ENCODE measurements at regions not wholly inside any gene's neighbourhood (a gene's known extent, or its start where the extent isn't known, plus 50 kb on each side); places are given as distances from the start of the nearest gene placed in this dataset.

- H3K9me3 Mint-ChIP-seq (ENCODE audit: unreplicated experiment): no peaks in the 10 kb centered on the region
- H3K36me3 Mint-ChIP-seq (ENCODE audit: unreplicated experiment): no peaks in the 10 kb centered on the region
- TF ChIP-seq, protein P1, sequence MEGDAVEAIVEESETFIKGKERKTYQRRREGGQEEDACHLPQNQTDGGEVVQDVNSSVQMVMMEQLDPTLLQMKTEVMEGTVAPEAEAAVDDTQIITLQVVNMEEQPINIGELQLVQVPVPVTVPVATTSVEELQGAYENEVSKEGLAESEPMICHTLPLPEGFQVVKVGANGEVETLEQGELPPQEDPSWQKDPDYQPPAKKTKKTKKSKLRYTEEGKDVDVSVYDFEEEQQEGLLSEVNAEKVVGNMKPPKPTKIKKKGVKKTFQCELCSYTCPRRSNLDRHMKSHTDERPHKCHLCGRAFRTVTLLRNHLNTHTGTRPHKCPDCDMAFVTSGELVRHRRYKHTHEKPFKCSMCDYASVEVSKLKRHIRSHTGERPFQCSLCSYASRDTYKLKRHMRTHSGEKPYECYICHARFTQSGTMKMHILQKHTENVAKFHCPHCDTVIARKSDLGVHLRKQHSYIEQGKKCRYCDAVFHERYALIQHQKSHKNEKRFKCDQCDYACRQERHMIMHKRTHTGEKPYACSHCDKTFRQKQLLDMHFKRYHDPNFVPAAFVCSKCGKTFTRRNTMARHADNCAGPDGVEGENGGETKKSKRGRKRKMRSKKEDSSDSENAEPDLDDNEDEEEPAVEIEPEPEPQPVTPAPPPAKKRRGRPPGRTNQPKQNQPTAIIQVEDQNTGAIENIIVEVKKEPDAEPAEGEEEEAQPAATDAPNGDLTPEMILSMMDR (IDR thresholded peaks at IDR 0.05): no peak
- no peak overlapping the region for H3K4me3 Mint-ChIP-seq (ENCODE audit: unreplicated experiment)
- no peaks in the 10 kb centered on the region for H3K27me3 Mint-ChIP-seq (ENCODE audit: unreplicated experiment)
- DNase-seq (ENCODE audit: extremely low spot score, unreplicated experiment): no peak
- peak overlapping the region; percentile 82 for H3K27ac Mint-ChIP-seq (ENCODE audit: unreplicated experiment)
- H3K4me1 Mint-ChIP-seq (ENCODE audit: unreplicated experiment): peaks cover 44% of the 10 kb centered on the region
Measured at GRCh38 chr1:109814993-109815786, 51.5 kb upstream of the EPS8L3 start.

GRCh38 chr1:109814223-109814622 is 50.5 kb upstream of the EPS8L3 start:
- H3K4me1 Mint-ChIP-seq (ENCODE audit: unreplicated experiment): peaks cover 44% of the 10 kb centered on the region
- no peaks in the 10 kb centered on the region for H3K36me3 Mint-ChIP-seq (ENCODE audit: unreplicated experiment)
- no peak overlapping the region for H3K27ac Mint-ChIP-seq (ENCODE audit: unreplicated experiment)
- no peaks in the 10 kb centered on the region for H3K27me3 Mint-ChIP-seq (ENCODE audit: unreplicated experiment)
- DNase-seq (ENCODE audit: extremely low spot score, unreplicated experiment): no peak
- H3K4me3 Mint-ChIP-seq (ENCODE audit: unreplicated experiment): no peak overlapping the region
- no peaks in the 10 kb centered on the region for H3K9me3 Mint-ChIP-seq (ENCODE audit: unreplicated experiment)
- TF ChIP-seq, protein P1 (IDR thresholded peaks at IDR 0.05): no peak
